CD14-positive monocyte (primary cell): ENCODE measurements at regions not wholly inside any gene's neighbourhood (a gene's known extent, or its start where the extent isn't known, plus 50 kb on each side); places are given as distances from the start of the nearest gene placed in this dataset.

Experiments used
- DNase-seq, 3 donors: peaks; one replicate each; pipeline ENCODE4 v3.0.0-alpha.2; 2011 to 2022
- H2AFZ ChIP-seq: 2 replicates; pipeline ENCODE4 v1.6.0; 2012; ENCODE audit warnings: mild to moderate bottlenecking, low read depth, low read length, inconsistent platforms; ENCODE audit not compliant: insufficient read depth, poor library complexity, severe bottlenecking
- H3K27ac ChIP-seq, 2 donors: 1 replicate in 1 of 2; 2 replicates in 1 of 2; pipeline ENCODE4 v1.5.1; 2012 to 2013; ENCODE audit warnings: low read length in 2 of 2, control low read depth in 1 of 2, inconsistent platforms in 1 of 2, low read depth in 1 of 2, mild to moderate bottlenecking in 1 of 2
- H3K27me3 ChIP-seq, 2 donors: one replicate each; pipeline versions ENCODE4 v1.6.0 to v1.6.1; 2011 to 2013; ENCODE audit warnings: low read length in 2 of 2; ENCODE audit not compliant: control insufficient read depth in 2 of 2, insufficient read depth in 2 of 2
- H3K36me3 ChIP-seq, 2 donors: replicated peaks in 1 of 2; 1 replicate in 1 of 2; 2 replicates in 1 of 2; pipeline versions ENCODE4 v1.5.1 to v1.6.1; 2012 to 2013; ENCODE audit warnings: low read length in 2 of 2, control low read depth in 1 of 2, inconsistent platforms in 1 of 2, mild to moderate bottlenecking in 1 of 2; ENCODE audit not compliant: insufficient read depth in 2 of 2, control insufficient read depth in 1 of 2
- H3K4me1 ChIP-seq, 2 donors: 1 replicate in 1 of 2; 2 replicates in 1 of 2; pipeline versions ENCODE4 v1.5.1 to v1.6.1; 2012 to 2013; ENCODE audit warnings: low read length in 2 of 2, control low read depth in 1 of 2, inconsistent platforms in 1 of 2, mild to moderate bottlenecking in 1 of 2, moderate library complexity in 1 of 2; ENCODE audit not compliant: insufficient read depth in 2 of 2, control insufficient read depth in 1 of 2
- H3K4me2 ChIP-seq: replicated peaks from 2 replicates; pipeline ENCODE3; 2012; ENCODE audit warnings: low read length, moderate library complexity, mild to moderate bottlenecking; ENCODE audit not compliant: poor library complexity, severe bottlenecking; ENCODE audit errors: extremely low read depth
- H3K4me3 ChIP-seq, 3 experiments: fragments of 200-600 bp in 1 of 3; sonication (generic) in 1 of 3; replicated peaks in 1 of 3; 1 replicate in 2 of 3; 2 replicates in 1 of 3; pipeline ENCODE4 v1.5.1; 2011 to 2013; ENCODE audit warnings: low read length in 3 of 3, mild to moderate bottlenecking in 3 of 3, control low read depth in 2 of 3, low read depth in 2 of 3, inconsistent platforms in 1 of 3, moderate library complexity in 1 of 3
- H3K79me2 ChIP-seq: 2 replicates; pipeline ENCODE4 v1.6.0; 2012; ENCODE audit warnings: mild to moderate bottlenecking, control low read depth, inconsistent platforms, low read length, moderate library complexity; ENCODE audit not compliant: insufficient read depth
- H3K9ac ChIP-seq: 2 replicates; pipeline ENCODE4 v1.6.0; 2017; ENCODE audit warnings: low read length, mild to moderate bottlenecking; ENCODE audit not compliant: insufficient read depth, poor library complexity, severe bottlenecking
- H3K9me3 ChIP-seq, 2 donors: replicated peaks in 1 of 2; 1 replicate in 1 of 2; 2 replicates in 1 of 2; pipeline versions ENCODE4 v1.5.1 to v1.6.1; 2012 to 2013; ENCODE audit warnings: low read length in 2 of 2, control low read depth in 1 of 2; ENCODE audit not compliant: control insufficient read depth in 1 of 2, insufficient read depth in 1 of 2
- H4K20me1 ChIP-seq: 2 replicates; pipeline ENCODE4 v1.6.0; 2012; ENCODE audit warnings: mild to moderate bottlenecking, low read length, control low read depth, moderate library complexity; ENCODE audit not compliant: insufficient read depth
- H3K27ac Mint-ChIP-seq, 7 donors: one replicate each; pipeline ENCODE4 v1.8.0; 2020; ENCODE audit warnings: mild to moderate bottlenecking in 7 of 7, mixed read lengths in 7 of 7, moderate library complexity in 6 of 7, inconsistent platforms in 2 of 7
- H3K27me3 Mint-ChIP-seq, 3 donors: one replicate each; pipeline ENCODE4 v1.8.0; 2021 to 2022; ENCODE audit warnings: low read depth in 3 of 3, mild to moderate bottlenecking in 3 of 3, mixed read lengths in 3 of 3, moderate library complexity in 3 of 3, inconsistent platforms in 1 of 3
- H3K36me3 Mint-ChIP-seq, 2 donors: one replicate each; pipeline ENCODE4 v1.8.0; 2020; ENCODE audit warnings: mixed read lengths in 2 of 2, inconsistent platforms in 1 of 2, mild to moderate bottlenecking in 1 of 2
- H3K4me1 Mint-ChIP-seq: one replicate; pipeline ENCODE4 v1.8.0; 2020; ENCODE audit warnings: mild to moderate bottlenecking, mixed read lengths
- H3K4me3 Mint-ChIP-seq, 2 donors: one replicate each; pipeline ENCODE4 v1.8.0; 2020; ENCODE audit warnings: mild to moderate bottlenecking in 2 of 2, mixed read lengths in 2 of 2, moderate library complexity in 1 of 2
- H3K9me3 Mint-ChIP-seq, 7 donors: one replicate each; pipeline ENCODE4 v1.8.0; 2020 to 2022; ENCODE audit warnings: mixed read lengths in 7 of 7, mild to moderate bottlenecking in 6 of 7, moderate library complexity in 6 of 7, inconsistent platforms in 2 of 7
- WGBS: methylation state at CpG from one replicate; pipeline ENCODE4 v1.1.5; 2013; ENCODE audit warnings: missing lambda C conversion rate; ENCODE audit not compliant: insufficient coverage; 5-methylcytosine and 5-hydroxymethylcytosine counted together
- intact Hi-C, 2 donors: fragments of 100-400 bp; cut with micrococcal nuclease; formaldehyde crosslinking; loops; one replicate each; pipeline versions ENCODE4 v1.15.0 to v1.15.1; 2023
- TF ChIP-seq, protein P1 (sequence below): fragments of 200-600 bp; IDR thresholded peaks from one replicate; pipeline ENCODE4 v1.8.0; 2022; ENCODE audit warnings: antibody characterized with exemption, mild to moderate bottlenecking

DNA sequence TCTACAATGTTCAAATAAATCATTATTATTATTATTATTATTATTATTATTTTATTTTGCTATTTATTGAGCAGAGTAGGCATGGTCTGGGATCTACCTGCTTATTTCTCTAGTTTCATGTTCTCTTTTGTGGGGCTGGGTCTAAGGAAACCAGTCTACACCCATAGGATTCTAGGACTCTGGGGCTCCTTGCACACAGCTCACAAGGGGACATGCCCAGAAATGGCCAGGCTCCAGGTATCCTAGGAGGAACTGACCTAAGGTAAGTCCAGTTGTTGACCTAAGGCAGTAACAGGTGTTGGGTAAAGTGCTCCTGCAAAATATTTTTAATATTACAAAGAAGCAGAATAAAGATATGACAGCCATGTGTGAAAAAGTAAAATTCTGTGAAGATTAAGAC, 149.6 kb upstream of the TBL1XR1 start:
- no peak overlapping the region for H3K4me2 ChIP-seq
- no peaks in the 10 kb centered on the region for H3K36me3 Mint-ChIP-seq
- no peak overlapping the region for H3K9ac ChIP-seq
- peaks cover 0 to 2% (median 0%) of the 10 kb centered on the region in 7 donors for H3K9me3 Mint-ChIP-seq
- H3K4me1 Mint-ChIP-seq = peaks cover 39% of the 10 kb centered on the region
- no peaks in the 10 kb centered on the region for H4K20me1 ChIP-seq
- no peaks in the 10 kb centered on the region for H3K36me3 ChIP-seq
- H3K9me3 ChIP-seq = no peaks in the 10 kb centered on the region
- no peak overlapping the region for H3K4me3 Mint-ChIP-seq
- TF ChIP-seq, protein P1, sequence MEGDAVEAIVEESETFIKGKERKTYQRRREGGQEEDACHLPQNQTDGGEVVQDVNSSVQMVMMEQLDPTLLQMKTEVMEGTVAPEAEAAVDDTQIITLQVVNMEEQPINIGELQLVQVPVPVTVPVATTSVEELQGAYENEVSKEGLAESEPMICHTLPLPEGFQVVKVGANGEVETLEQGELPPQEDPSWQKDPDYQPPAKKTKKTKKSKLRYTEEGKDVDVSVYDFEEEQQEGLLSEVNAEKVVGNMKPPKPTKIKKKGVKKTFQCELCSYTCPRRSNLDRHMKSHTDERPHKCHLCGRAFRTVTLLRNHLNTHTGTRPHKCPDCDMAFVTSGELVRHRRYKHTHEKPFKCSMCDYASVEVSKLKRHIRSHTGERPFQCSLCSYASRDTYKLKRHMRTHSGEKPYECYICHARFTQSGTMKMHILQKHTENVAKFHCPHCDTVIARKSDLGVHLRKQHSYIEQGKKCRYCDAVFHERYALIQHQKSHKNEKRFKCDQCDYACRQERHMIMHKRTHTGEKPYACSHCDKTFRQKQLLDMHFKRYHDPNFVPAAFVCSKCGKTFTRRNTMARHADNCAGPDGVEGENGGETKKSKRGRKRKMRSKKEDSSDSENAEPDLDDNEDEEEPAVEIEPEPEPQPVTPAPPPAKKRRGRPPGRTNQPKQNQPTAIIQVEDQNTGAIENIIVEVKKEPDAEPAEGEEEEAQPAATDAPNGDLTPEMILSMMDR = no peak
- no peaks in the 10 kb centered on the region for H3K79me2 ChIP-seq
- H3K4me3 ChIP-seq = no peak overlapping the region
- H2AFZ ChIP-seq = no peak overlapping the region
- intact Hi-C loops = no loop called here
- no peak overlapping the region for H3K27ac ChIP-seq
- H3K27me3 Mint-ChIP-seq = peaks cover 0 to 2% (median 0%) of the 10 kb centered on the region in 3 donors
- no peak for DNase-seq
- no peaks in the 10 kb centered on the region for H3K27me3 ChIP-seq
- H3K4me1 ChIP-seq = peaks cover 24 to 28% of the 10 kb centered on the region in 2 donors
- H3K27ac Mint-ChIP-seq = no peak overlapping the region

- Histone ChIP-seq H4K20me1 (no peaks in the 10 kb centered on the region), H3K4me2 (no peak overlapping the region), H3K4me3 (no peak overlapping the region), H3K27me3 (no peaks in the 10 kb centered on the region), H3K9ac (no peak overlapping the region), H2AFZ (no peak overlapping the region), H3K9me3 (no peaks in the 10 kb centered on the region), H3K27ac (no peak overlapping the region), H3K79me2 (no peaks in the 10 kb centered on the region), H3K4me1 (peaks cover 24 to 28% of the 10 kb centered on the region in 2 donors), H3K36me3 (no peaks in the 10 kb centered on the region)
- peaks cover 0 to 2% (median 0%) of the 10 kb centered on the region in 3 donors for H3K27me3 Mint-ChIP-seq
- no peak for DNase-seq
- peaks cover 0 to 2% (median 0%) of the 10 kb centered on the region in 7 donors for H3K9me3 Mint-ChIP-seq
- H3K27ac Mint-ChIP-seq = no peak overlapping the region
- 100% methylated on average over 1 of the region's 1 CpG for WGBS
- TF ChIP-seq, protein P1 = no peak
- H3K36me3 Mint-ChIP-seq = no peaks in the 10 kb centered on the region
- intact Hi-C loops = no loop called here
- peaks cover 36% of the 10 kb centered on the region for H3K4me1 Mint-ChIP-seq
- H3K4me3 Mint-ChIP-seq = no peak overlapping the region
These were observed 150.3 kb upstream of the TBL1XR1 start for GRCh38 chr3:177347611-177348010.
